Activated B cell treated with CpG ODN at 0.5 μM for 24 hours (primary cell): ENCODE measurements at regions not wholly inside any gene's neighbourhood (a gene's known extent, or its start where the extent isn't known, plus 50 kb on each side); places are given as distances from the start of the nearest gene placed in this dataset.

ENCODE experiments used
- ATAC-seq: fragments of 200-7000 bp; cut with Tn5 transposase; one replicate; pipeline ENCODE4 v1.10.0; 2021; ENCODE audit warnings: low read depth, mild to moderate bottlenecking, moderate library complexity
- CTCF ChIA-PET: fragments of 350-600 bp; sonication (Branson Sonifier 250); formaldehyde crosslinking; loops from one replicate; lab custom pipeline; 2021; ENCODE audit warnings: antibody characterized with exemption; lab: Charles Lee
- POLR2A ChIA-PET: fragments of 350-600 bp; sonication (Branson Sonifier 250); formaldehyde crosslinking; loops from one replicate; lab custom pipeline; 2021; ENCODE audit warnings: antibody characterized with exemption; lab: Charles Lee
- DNase-seq: peaks from one replicate; pipeline ENCODE4 v3.0.0; 2022
- H3K27ac Mint-ChIP-seq: one replicate; pipeline ENCODE4 v1.8.0; 2020; ENCODE audit warnings: mixed read lengths
- H3K27me3 Mint-ChIP-seq: one replicate; pipeline ENCODE4 v1.8.0; 2021; ENCODE audit warnings: mixed read lengths
- H3K36me3 Mint-ChIP-seq: one replicate; pipeline ENCODE4 v1.8.0; 2021; ENCODE audit warnings: low read depth, mixed read lengths
- H3K4me1 Mint-ChIP-seq: one replicate; pipeline ENCODE4 v1.8.0; 2021; ENCODE audit warnings: mixed read lengths
- H3K4me3 Mint-ChIP-seq: one replicate; pipeline ENCODE4 v1.8.0; 2020; ENCODE audit warnings: mild to moderate bottlenecking, mixed read lengths
- H3K9me3 Mint-ChIP-seq: one replicate; pipeline ENCODE4 v1.8.0; 2020; ENCODE audit warnings: mixed read lengths
- CTCF ChIP-seq: fragments of 200-600 bp; IDR thresholded peaks from one replicate; pipeline ENCODE4 v1.8.0; 2022; ENCODE audit warnings: antibody characterized with exemption, mild to moderate bottlenecking
- intact Hi-C: fragments of 100-400 bp; cut with micrococcal nuclease; formaldehyde crosslinking; loops from one replicate; pipeline ENCODE4 v1.15.1; 2024

GRCh38 chr3:36305929-36306520 is 74.3 kb upstream of the STAC start:
- Mint-ChIP-seq H3K27ac (no peak overlapping the region), H3K36me3 (no peaks in the 10 kb centered on the region), H3K4me1 (no peaks in the 10 kb centered on the region), H3K27me3 (no peaks in the 10 kb centered on the region), H3K4me3 (no peak overlapping the region), H3K9me3 (no peaks in the 10 kb centered on the region)
- TF ChIP-seq CTCF, result no peak
- POLR2A ChIA-PET, result no interaction called here
- ATAC-seq (no peak), DNase-seq (no peak)
- intact Hi-C loops, result no loop called here
- CTCF ChIA-PET, result no interaction called here

- ChIA-PET POLR2A (no interaction called here), CTCF (no interaction called here)
- no peaks in the 10 kb centered on the region for H3K27me3 Mint-ChIP-seq
- no peaks in the 10 kb centered on the region for H3K36me3 Mint-ChIP-seq
- H3K4me1 Mint-ChIP-seq, result no peaks in the 10 kb centered on the region
- no peak for TF ChIP-seq CTCF
- H3K27ac Mint-ChIP-seq, result no peak overlapping the region
- H3K4me3 Mint-ChIP-seq, result no peak overlapping the region
- intact Hi-C loops, result no loop called here
- ATAC-seq (no peak), DNase-seq (no peak)
- no peaks in the 10 kb centered on the region for H3K9me3 Mint-ChIP-seq
These were observed 71.2 kb upstream of the STAC start for GRCh38 chr3:36309092-36309491.

- intact Hi-C loops, result no loop called here
- ATAC-seq (no peak), DNase-seq (no peak)
- Mint-ChIP-seq H3K27ac (no peak overlapping the region), H3K4me3 (no peak overlapping the region), H3K27me3 (no peaks in the 10 kb centered on the region), H3K36me3 (no peaks in the 10 kb centered on the region), H3K9me3 (peaks cover 6% of the 10 kb centered on the region), H3K4me1 (no peaks in the 10 kb centered on the region)
- POLR2A ChIA-PET, result no interaction called here
- TF ChIP-seq CTCF, result no peak
- CTCF ChIA-PET, result no interaction called here
These were observed 68.0 kb upstream of the STAC start for GRCh38 chr3:36312351-36312750.

GRCh38 chr3:36317915-36318314 is 62.4 kb upstream of the STAC start:
- ChIA-PET POLR2A (no interaction called here), CTCF (no interaction called here)
- Mint-ChIP-seq H3K9me3 (peaks cover 6% of the 10 kb centered on the region), H3K27ac (no peak overlapping the region), H3K4me3 (no peak overlapping the region), H3K4me1 (no peaks in the 10 kb centered on the region), H3K36me3 (no peaks in the 10 kb centered on the region), H3K27me3 (no peaks in the 10 kb centered on the region)
- TF ChIP-seq CTCF, result no peak
- intact Hi-C loops, result no loop called here
- DNase-seq, result no peak
- no peak for ATAC-seq

GRCh38 chr3:36318621-36319200 is 61.6 kb upstream of the STAC start:
- no peak overlapping the region for H3K27ac Mint-ChIP-seq
- no peaks in the 10 kb centered on the region for H3K4me1 Mint-ChIP-seq
- H3K4me3 Mint-ChIP-seq, result no peak overlapping the region
- no peaks in the 10 kb centered on the region for H3K27me3 Mint-ChIP-seq
- ATAC-seq (no peak), DNase-seq (no peak)
- intact Hi-C loops, result no loop called here
- ChIA-PET CTCF (no interaction called here), POLR2A (no interaction called here)
- H3K36me3 Mint-ChIP-seq, result no peaks in the 10 kb centered on the region
- peaks cover 6% of the 10 kb centered on the region for H3K9me3 Mint-ChIP-seq
- no peak for TF ChIP-seq CTCF
